HepG2 (cell line): ENCODE measurements at regions not wholly inside any gene's neighbourhood (a gene's known extent, or its start where the extent isn't known, plus 50 kb on each side); places are given as distances from the start of the nearest gene placed in this dataset.
A peak's percentile ranks its signal among the peaks of the same experiment; 100 is the strongest.

Experiments
- ARID5B ChIP-seq: IDR thresholded peaks from 2 replicates; pipeline ENCODE4 v1.4.0; 2020; ENCODE audit warnings: mild to moderate bottlenecking, missing genetic modification reagents
- ARNTL ChIP-seq: sonication (generic); formaldehyde crosslinking; IDR thresholded peaks from 2 replicates; pipeline ENCODE4 v1.4.0; 2020; ENCODE audit warnings: mild to moderate bottlenecking, missing genetic modification reagents
- DR1 ChIP-seq: sonication (generic); formaldehyde crosslinking; IDR thresholded peaks from 2 replicates; pipeline ENCODE4 v1.8.0; 2021; ENCODE audit warnings: mild to moderate bottlenecking, missing genetic modification reagents, inconsistent platforms
- FOXK1 ChIP-seq: sonication (generic); formaldehyde crosslinking; IDR thresholded peaks from 2 replicates; pipeline ENCODE4 v1.4.0; 2020; ENCODE audit warnings: low read depth, missing genetic modification reagents, borderline replicate concordance
- FOXO1 ChIP-seq: sonication (generic); formaldehyde crosslinking; IDR thresholded peaks from 2 replicates; pipeline ENCODE4 v1.4.0; 2020; ENCODE audit warnings: missing genetic modification reagents
- NCOA5 ChIP-seq: sonication (generic); formaldehyde crosslinking; IDR thresholded peaks from 2 replicates; pipeline ENCODE4 v1.4.0; 2020; ENCODE audit warnings: missing genetic modification reagents
- NRL ChIP-seq: sonication (generic); formaldehyde crosslinking; IDR thresholded peaks from 2 replicates; pipeline ENCODE4 v1.5.0; 2020; ENCODE audit warnings: missing genetic modification reagents, mild to moderate bottlenecking, moderate library complexity, borderline replicate concordance
- PHF21A ChIP-seq: sonication (generic); formaldehyde crosslinking; IDR thresholded peaks from 2 replicates; pipeline ENCODE4 v1.5.0; 2020; ENCODE audit warnings: mild to moderate bottlenecking, missing genetic modification reagents
- RARA ChIP-seq: IDR thresholded peaks from 2 replicates; pipeline ENCODE4 v1.6.1; 2016; ENCODE audit warnings: missing genetic modification reagents, missing compliant biosample characterization
- SOX13 ChIP-seq, 3 experiments: fragments of 450-650 bp in 1 of 3; sonication (generic) in 1 of 3; formaldehyde crosslinking in 1 of 3; IDR thresholded peaks in 2 of 3; conservative IDR thresholded peaks in 1 of 3; 2 replicates each; pipeline versions ENCODE4 v1.5.0 to v1.6.1; 2016 to 2020; ENCODE audit warnings: antibody characterized with exemption in 1 of 3, mild to moderate bottlenecking in 1 of 3, missing compliant biosample characterization in 1 of 3, missing genetic modification reagents in 1 of 3, moderate library complexity in 1 of 3
- SRF ChIP-seq: IDR thresholded peaks from 2 replicates; pipeline ENCODE4 v1.6.1; 2011; ENCODE audit warnings: mild to moderate bottlenecking, low read depth, low read length, moderate library complexity
- THAP11 ChIP-seq: IDR thresholded peaks from 2 replicates; pipeline ENCODE4 v1.6.1; 2016; ENCODE audit warnings: missing biosample characterization, missing genetic modification reagents
- ZKSCAN1 ChIP-seq: fragments of 150-350 bp; IDR thresholded peaks from 2 replicates; pipeline ENCODE4 v1.6.1; 2014; ENCODE audit warnings: low read length
- ZMYM3 ChIP-seq: sonication (generic); formaldehyde crosslinking; IDR thresholded peaks from 2 replicates; pipeline ENCODE4 v1.5.1; 2020; ENCODE audit warnings: mild to moderate bottlenecking, missing genetic modification reagents
- ZNF234 ChIP-seq: sonication (generic); formaldehyde crosslinking; conservative IDR thresholded peaks from 2 replicates; pipeline ENCODE4 v1.5.1; 2020; ENCODE audit warnings: mild to moderate bottlenecking, missing genetic modification reagents
- ZNF343 ChIP-seq: sonication (generic); formaldehyde crosslinking; IDR thresholded peaks from 2 replicates; pipeline ENCODE4 v1.4.0; 2020; ENCODE audit warnings: mild to moderate bottlenecking, missing genetic modification reagents
- ZNF569 ChIP-seq: sonication (generic); formaldehyde crosslinking; IDR thresholded peaks from 2 replicates; pipeline ENCODE4 v1.5.0; 2020; ENCODE audit warnings: mild to moderate bottlenecking, missing genetic modification reagents, moderate library complexity, borderline replicate concordance
- ZNF589 ChIP-seq: sonication (generic); formaldehyde crosslinking; conservative IDR thresholded peaks from 2 replicates; pipeline ENCODE4 v1.8.0; 2022; ENCODE audit warnings: mild to moderate bottlenecking, moderate library complexity, missing genetic modification reagents
- TF ChIP-seq, protein P1 (sequence below): sonication (generic); formaldehyde crosslinking; IDR thresholded peaks from 2 replicates; pipeline ENCODE4 v1.8.1; 2023; ENCODE audit warnings: mild to moderate bottlenecking, missing genetic modification reagents
- TF ChIP-seq, protein P2 (sequence below): sonication (generic); formaldehyde crosslinking; IDR thresholded peaks from 2 replicates; pipeline ENCODE4 v1.8.1; 2023; ENCODE audit warnings: mild to moderate bottlenecking, missing genetic modification reagents, borderline replicate concordance

GRCh38 chr2:160928854-160929301, 231.3 kb upstream of the TANK start (continued):
- TF ChIP-seq DR1 (CRISPR knock-in tag), result no peak
- no peak for TF ChIP-seq ZNF234 (CRISPR knock-in tag)
- no peak for TF ChIP-seq ZNF569 (CRISPR knock-in tag)
- no peak for TF ChIP-seq FOXK1 (CRISPR knock-in tag)
- no peak for TF ChIP-seq ZNF343 (CRISPR knock-in tag)
- no peak for TF ChIP-seq ZKSCAN1
- no peak for TF ChIP-seq SOX13 (IDR thresholded peaks at IDR 0.05)
- peak in 1 of 2 experiments; percentile 93; a peak in 2 of 4 replicates for TF ChIP-seq SOX13 (CRISPR knock-in tag; conservative IDR thresholded peaks at IDR 0.05 in 1 of 2, IDR thresholded peaks at IDR 0.05 in 1 of 2)
- no peak for TF ChIP-seq NCOA5 (CRISPR knock-in tag)
- peak; percentile 77 for TF ChIP-seq FOXO1 (CRISPR knock-in tag)
- no peak for TF ChIP-seq NRL (CRISPR knock-in tag)
- TF ChIP-seq RARA (CRISPR knock-in tag), result peak; percentile 94
- TF ChIP-seq, protein P1, sequence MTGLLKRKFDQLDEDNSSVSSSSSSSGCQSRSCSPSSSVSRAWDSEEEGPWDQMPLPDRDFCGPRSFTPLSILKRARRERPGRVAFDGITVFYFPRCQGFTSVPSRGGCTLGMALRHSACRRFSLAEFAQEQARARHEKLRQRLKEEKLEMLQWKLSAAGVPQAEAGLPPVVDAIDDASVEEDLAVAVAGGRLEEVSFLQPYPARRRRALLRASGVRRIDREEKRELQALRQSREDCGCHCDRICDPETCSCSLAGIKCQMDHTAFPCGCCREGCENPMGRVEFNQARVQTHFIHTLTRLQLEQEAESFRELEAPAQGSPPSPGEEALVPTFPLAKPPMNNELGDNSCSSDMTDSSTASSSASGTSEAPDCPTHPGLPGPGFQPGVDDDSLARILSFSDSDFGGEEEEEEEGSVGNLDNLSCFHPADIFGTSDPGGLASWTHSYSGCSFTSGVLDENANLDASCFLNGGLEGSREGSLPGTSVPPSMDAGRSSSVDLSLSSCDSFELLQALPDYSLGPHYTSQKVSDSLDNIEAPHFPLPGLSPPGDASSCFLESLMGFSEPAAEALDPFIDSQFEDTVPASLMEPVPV, result no peak
- TF ChIP-seq ZNF589, result no peak
- TF ChIP-seq SRF, result no peak
- TF ChIP-seq ZMYM3 (CRISPR knock-in tag), result no peak
- peak; percentile 85 for TF ChIP-seq ARID5B (CRISPR knock-in tag)
- no peak for TF ChIP-seq PHF21A (CRISPR knock-in tag)
- TF ChIP-seq, protein P2, sequence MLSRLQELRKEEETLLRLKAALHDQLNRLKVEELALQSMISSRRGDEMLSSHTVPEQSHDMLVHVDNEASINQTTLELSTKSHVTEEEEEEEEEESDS (CRISPR knock-in tag), result no peak
- TF ChIP-seq THAP11 (CRISPR knock-in tag), result 0 out of 2 replicates have a peak, but pooled peaks have one; percentile 16
- TF ChIP-seq ARNTL (CRISPR knock-in tag), result no peak
